GM21717 (cell line): ENCODE measurements at regions not wholly inside any gene's neighbourhood (a gene's known extent, or its start where the extent isn't known, plus 50 kb on each side); places are given as distances from the start of the nearest gene placed in this dataset.
"Not testable (repeated sequence)": the region's sequence is repeated elsewhere in the genome, so short reads cannot be mapped to it uniquely, and the experiment has no call there.

Experiments used
- ATAC-seq: cut with Tn5 transposase; IDR thresholded peaks from one replicate; pipeline ENCODE4 v1.9.1; 2021; ENCODE audit warnings: mild to moderate bottlenecking, moderate library complexity; ENCODE audit not compliant: unreplicated experiment

- no peak for ATAC-seq
These were observed 79.0 kb upstream of the CDH7 start for GRCh38 chr18:65671621-65672415.

GRCh38 chr18:65670145-65670544 is 80.7 kb upstream of the CDH7 start:
- ATAC-seq, result not testable (repeated sequence)

- ATAC-seq, result no peak
These were observed 89.4 kb upstream of the CDH7 start for GRCh38 chr18:65661391-65661790.

- no peak for ATAC-seq
These were observed 90.9 kb upstream of the CDH7 start for GRCh38 chr18:65659912-65660311.

- ATAC-seq, result no peak
These were observed 91.5 kb upstream of the CDH7 start for GRCh38 chr18:65659312-65659711.

- no peak for ATAC-seq
These were observed 99.6 kb upstream of the CDH7 start for GRCh38 chr18:65651192-65651591.

- no peak for ATAC-seq
These were observed 118.6 kb upstream of the CDH7 start for GRCh38 chr18:65632236-65632635.

- no peak for ATAC-seq
These were observed 119.0 kb upstream of the CDH7 start for GRCh38 chr18:65631766-65632165.

- no peak for ATAC-seq
These were observed 122.4 kb upstream of the CDH7 start for GRCh38 chr18:65628390-65628789.

- no peak for ATAC-seq
These were observed 127.1 kb upstream of the CDH7 start for GRCh38 chr18:65623676-65624075.

- no peak for ATAC-seq
These were observed 128.4 kb upstream of the CDH7 start for GRCh38 chr18:65622436-65622835.

- no peak for ATAC-seq
These were observed 130.6 kb upstream of the CDH7 start for GRCh38 chr18:65620076-65620696.

GRCh38 chr18:65610939-65611338 is 139.9 kb upstream of the CDH7 start:
- ATAC-seq, result no peak

- ATAC-seq, result no peak
These were observed 142.3 kb upstream of the CDH7 start for GRCh38 chr18:65608471-65608870.

- ATAC-seq, result no peak
These were observed 143.7 kb upstream of the CDH7 start for GRCh38 chr18:65607161-65607560.

- no peak for ATAC-seq
These were observed 144.2 kb upstream of the CDH7 start for GRCh38 chr18:65606551-65607130.

GRCh38 chr18:65605352-65605751 is 145.5 kb upstream of the CDH7 start:
- ATAC-seq, result not testable (repeated sequence)

GRCh38 chr18:65601775-65602174 is 149.0 kb upstream of the CDH7 start:
- ATAC-seq, result no peak

GRCh38 chr18:65592435-65592834 is 158.4 kb upstream of the CDH7 start:
- ATAC-seq, result no peak

GRCh38 chr18:65587491-65587890 is 163.3 kb upstream of the CDH7 start:
- peak; percentile 49 for ATAC-seq

GRCh38 chr18:65582094-65582493 is 168.7 kb upstream of the CDH7 start:
- not testable (repeated sequence) for ATAC-seq

GRCh38 chr18:65568866-65569265 is 181.9 kb upstream of the CDH7 start:
- no peak for ATAC-seq
